GM19099 (cell line): ENCODE measurements at regions not wholly inside any gene's neighbourhood (a gene's known extent, or its start where the extent isn't known, plus 50 kb on each side); places are given as distances from the start of the nearest gene placed in this dataset.

Source experiments
- POLR2A ChIP-seq: IDR thresholded peaks from 3 replicates; pipeline ENCODE4 v1.6.1; 2011; ENCODE audit warnings: low read depth; ENCODE audit not compliant: insufficient read length; ENCODE audit errors: extremely low read depth

GRCh38 chr10:83991986-83992753 is 147.1 kb upstream of the GHITM start:
- no peak for TF ChIP-seq POLR2A

GRCh38 chr10:83994325-83994724 is 145.0 kb upstream of the GHITM start:
- no peak for TF ChIP-seq POLR2A

GRCh38 chr10:83995738-83996331 is 143.5 kb upstream of the GHITM start:
- TF ChIP-seq POLR2A: no peak

GRCh38 chr10:84004221-84004620 is 135.1 kb upstream of the GHITM start:
- TF ChIP-seq POLR2A: no peak

- no peak for TF ChIP-seq POLR2A
Observed at GRCh38 chr10:84005403-84005802, 133.9 kb upstream of the GHITM start.

GRCh38 chr10:84007482-84007881 is 131.8 kb upstream of the GHITM start:
- TF ChIP-seq POLR2A: no peak

GRCh38 chr10:84008878-84009277 is 130.4 kb upstream of the GHITM start:
- no peak for TF ChIP-seq POLR2A

- no peak for TF ChIP-seq POLR2A
Observed at GRCh38 chr10:84012431-84012830, 126.9 kb upstream of the GHITM start.

GRCh38 chr10:84012831-84013458 is 126.4 kb upstream of the GHITM start:
- no peak for TF ChIP-seq POLR2A

GRCh38 chr10:84015877-84016595 is 123.3 kb upstream of the GHITM start:
- no peak for TF ChIP-seq POLR2A

GRCh38 chr10:84018826-84019225 is 120.5 kb upstream of the GHITM start:
- no peak for TF ChIP-seq POLR2A

- no peak for TF ChIP-seq POLR2A
Observed at GRCh38 chr10:84026821-84027257, 112.5 kb upstream of the GHITM start.

GRCh38 chr10:84029840-84030239 is 109.5 kb upstream of the GHITM start:
- TF ChIP-seq POLR2A: no peak

GRCh38 chr10:84038035-84038434 is 101.3 kb upstream of the GHITM start:
- no peak for TF ChIP-seq POLR2A

GRCh38 chr10:84039957-84040356 is 99.4 kb upstream of the GHITM start:
- TF ChIP-seq POLR2A: no peak

- no peak for TF ChIP-seq POLR2A
Observed at GRCh38 chr10:84047258-84048010, 91.9 kb upstream of the GHITM start.

GRCh38 chr10:84049645-84050011 is 89.7 kb upstream of the GHITM start:
- TF ChIP-seq POLR2A: no peak
